H1 (cell line): ENCODE measurements at regions not wholly inside any gene's neighbourhood (a gene's known extent, or its start where the extent isn't known, plus 50 kb on each side); places are given as distances from the start of the nearest gene placed in this dataset.

Source experiments
- ASH2L ChIP-seq: fragments of 200-600, 300-600 bp; sonication (generic); IDR thresholded peaks from one replicate; pipeline ENCODE4 v1.7.1; 2017; ENCODE audit warnings: low read length
- CEBPB ChIP-seq: IDR thresholded peaks from 2 replicates; pipeline ENCODE4 v1.6.1; 2012; ENCODE audit warnings: low read depth, low read length
- RBBP5 ChIP-seq: IDR thresholded peaks from 2 replicates; pipeline ENCODE4 v1.7.1; 2012; ENCODE audit warnings: low read depth, mild to moderate bottlenecking, inconsistent platforms, low read length, moderate library complexity, borderline replicate concordance
- TBP ChIP-seq: IDR thresholded peaks from 2 replicates; pipeline ENCODE4 v1.6.1; 2011; ENCODE audit warnings: low read depth, low read length, improper control_type of control experiment
- TF ChIP-seq, protein P1 (sequence below): IDR thresholded peaks from 2 replicates; pipeline ENCODE4 v1.6.1; 2011; ENCODE audit warnings: low read depth, mild to moderate bottlenecking, low read length; ENCODE audit not compliant: insufficient read depth

DNA sequence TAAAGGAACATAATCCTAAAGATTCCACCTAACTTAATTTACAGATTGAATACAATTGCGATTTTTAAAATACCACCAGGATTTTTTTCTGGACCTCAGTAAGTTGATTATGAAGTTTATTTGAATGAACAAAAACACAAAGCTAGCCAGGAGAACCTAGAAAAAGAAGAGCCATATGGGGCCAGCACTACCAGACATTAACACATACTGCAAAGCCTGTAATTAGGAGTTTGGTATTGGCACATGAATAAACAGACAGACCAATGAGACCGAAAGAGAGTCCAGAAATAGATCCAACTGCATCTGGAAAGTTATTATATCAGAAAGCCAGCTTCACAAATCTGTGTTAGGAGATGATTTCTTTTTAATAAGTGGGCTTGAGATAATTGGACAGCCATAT lies 105.5 kb upstream of the CHST15 start (continued):
- TF ChIP-seq, protein P1, sequence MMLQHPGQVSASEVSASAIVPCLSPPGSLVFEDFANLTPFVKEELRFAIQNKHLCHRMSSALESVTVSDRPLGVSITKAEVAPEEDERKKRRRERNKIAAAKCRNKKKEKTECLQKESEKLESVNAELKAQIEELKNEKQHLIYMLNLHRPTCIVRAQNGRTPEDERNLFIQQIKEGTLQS: no peak
- TF ChIP-seq ASH2L: no peak
- no peak for TF ChIP-seq RBBP5
- no peak for TF ChIP-seq CEBPB
- TF ChIP-seq TBP: no peak
